Peyer's patch (tissue), 4 donors: ENCODE measurements at regions not wholly inside any gene's neighbourhood (a gene's known extent, or its start where the extent isn't known, plus 50 kb on each side); places are given as distances from the start of the nearest gene placed in this dataset.

Experiments used
- CTCF ChIP-seq, 6 experiments: fragments of 450-650 bp in 4 of 6; fragments of 200-600 bp in 2 of 6; sonication (generic) in 1 of 6; IDR thresholded peaks; one replicate each; pipeline ENCODE4 v1.5.1; 2017 to 2019; ENCODE audit warnings: antibody characterized with exemption in 6 of 6, mild to moderate bottlenecking in 3 of 6, moderate library complexity in 1 of 6
- POLR2A ChIP-seq, 2 donors: fragments of 450-650 bp; IDR thresholded peaks; one replicate each; pipeline ENCODE4 v1.5.1; 2017; ENCODE audit warnings: antibody characterized with exemption in 2 of 2, mild to moderate bottlenecking in 2 of 2, moderate library complexity in 2 of 2

GRCh38 chr10:27440021-27440420 is 64.1 kb upstream of the RAB18 start:
- TF ChIP-seq CTCF (IDR thresholded peaks at IDR 0.05) (no peak), POLR2A (IDR thresholded peaks at IDR 0.05) (no peak)
